NCI-H146 treated with DMSO at 0.1 percent for 48 hours (cell line): ENCODE measurements at regions not wholly inside any gene's neighbourhood (a gene's known extent, or its start where the extent isn't known, plus 50 kb on each side); places are given as distances from the start of the nearest gene placed in this dataset.

Source experiments
- DNase-seq: peaks from one replicate; lab custom pipeline; 2025; ENCODE audit not compliant: unreplicated experiment; lab: John Stamatoyannopoulos, UW

DNA sequence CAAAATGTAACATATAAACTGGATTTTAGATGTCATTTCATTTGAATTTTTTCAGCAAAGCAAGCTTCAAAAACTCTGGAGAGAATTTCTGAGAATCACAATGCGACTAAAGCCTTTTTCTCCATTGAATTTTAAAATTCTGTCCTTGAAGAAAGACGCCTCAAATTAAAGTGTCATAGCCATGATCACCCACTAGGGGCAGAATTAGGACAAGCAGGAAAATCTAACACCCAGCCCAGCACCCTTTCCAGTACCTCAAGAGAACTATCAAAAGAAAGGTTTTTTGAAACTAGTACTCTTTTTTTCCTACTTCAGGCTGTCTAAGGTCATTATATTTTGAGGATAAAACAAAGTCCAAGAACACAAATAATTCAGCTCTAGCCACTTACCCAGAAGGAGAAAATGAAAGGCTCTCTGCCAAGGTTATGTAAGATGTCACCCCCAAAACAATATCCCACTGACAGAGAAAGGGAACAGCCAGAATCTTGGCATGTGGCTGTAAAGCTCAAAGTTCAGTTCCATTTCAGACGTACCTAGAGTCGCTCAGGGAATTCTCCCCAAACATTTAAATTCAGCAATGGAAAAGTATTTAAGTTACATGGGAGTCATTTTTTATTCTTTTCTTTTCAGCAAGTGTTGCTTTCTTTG, 299.4 kb downstream of the SNX13 start:
- DNase-seq = no peak

DNA sequence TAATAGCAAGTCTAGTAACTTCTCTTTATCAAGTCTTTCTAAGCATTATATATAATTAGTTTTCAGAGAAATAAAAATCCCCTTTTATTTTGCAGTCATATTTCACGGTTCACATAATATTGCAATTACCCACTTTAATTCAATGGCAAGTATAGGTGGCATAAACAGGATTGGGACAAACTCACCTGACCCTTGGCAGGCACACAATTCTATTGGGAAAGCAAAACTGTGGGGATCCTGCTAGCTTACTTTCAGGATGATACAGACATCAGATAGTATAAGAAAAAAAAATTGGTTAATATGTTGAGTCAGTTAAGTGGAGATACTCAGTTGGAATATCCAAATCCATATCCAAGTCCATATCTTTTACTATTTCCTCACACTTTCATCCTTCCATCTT, 294.8 kb downstream of the SNX13 start:
- no peak for DNase-seq

DNA sequence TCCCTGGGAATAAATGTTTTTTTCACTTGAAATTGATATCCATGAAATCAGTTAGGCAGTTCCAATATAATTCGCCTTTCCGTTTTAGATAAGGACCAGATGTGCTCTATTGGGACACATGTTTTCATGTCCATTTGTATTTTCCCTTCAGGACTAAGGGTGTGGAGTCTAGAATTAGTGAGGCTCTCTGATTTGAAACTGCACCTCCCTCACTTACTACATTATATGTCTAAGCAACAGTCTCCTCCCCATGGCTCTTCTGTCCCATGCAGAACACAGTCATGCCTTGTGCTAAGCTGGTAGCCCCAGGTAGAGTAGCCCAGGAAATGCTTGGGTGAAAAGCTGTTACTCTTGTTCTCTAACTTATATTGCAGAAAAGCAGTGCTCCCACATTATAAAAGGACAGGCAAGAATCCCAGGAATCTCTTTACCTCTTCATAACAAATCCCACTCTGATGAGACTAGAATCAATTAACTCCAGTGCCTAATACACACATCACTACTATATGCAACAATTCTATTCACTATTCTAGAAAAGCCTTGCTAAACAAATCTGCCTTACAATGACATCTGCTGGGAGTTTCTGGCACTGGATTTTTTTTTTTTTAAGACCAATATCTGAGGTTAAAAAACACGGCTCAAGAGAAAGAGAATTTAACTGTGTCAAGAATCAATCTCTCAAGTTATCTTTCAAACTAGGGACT, 293.9 kb downstream of the SNX13 start:
- no peak for DNase-seq

DNA sequence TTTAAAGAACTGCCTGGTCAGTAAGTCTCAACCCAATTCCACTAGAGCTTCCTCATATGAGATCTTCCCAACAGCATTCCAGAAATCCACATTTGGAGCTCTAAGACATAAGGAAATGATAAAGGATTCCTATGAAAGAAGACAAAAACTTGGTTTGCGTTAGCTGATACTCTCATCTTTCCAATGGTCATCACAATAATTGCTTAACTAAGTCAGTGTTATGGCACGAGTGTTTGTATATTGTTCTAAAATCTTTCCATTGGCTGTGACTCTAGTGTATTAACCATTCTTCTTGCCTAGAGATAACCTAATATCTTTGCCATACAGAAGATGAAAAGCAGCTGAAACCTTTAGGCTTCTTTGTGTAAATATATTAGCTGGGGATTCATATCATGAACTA, 289.0 kb downstream of the SNX13 start:
- no peak for DNase-seq

DNA sequence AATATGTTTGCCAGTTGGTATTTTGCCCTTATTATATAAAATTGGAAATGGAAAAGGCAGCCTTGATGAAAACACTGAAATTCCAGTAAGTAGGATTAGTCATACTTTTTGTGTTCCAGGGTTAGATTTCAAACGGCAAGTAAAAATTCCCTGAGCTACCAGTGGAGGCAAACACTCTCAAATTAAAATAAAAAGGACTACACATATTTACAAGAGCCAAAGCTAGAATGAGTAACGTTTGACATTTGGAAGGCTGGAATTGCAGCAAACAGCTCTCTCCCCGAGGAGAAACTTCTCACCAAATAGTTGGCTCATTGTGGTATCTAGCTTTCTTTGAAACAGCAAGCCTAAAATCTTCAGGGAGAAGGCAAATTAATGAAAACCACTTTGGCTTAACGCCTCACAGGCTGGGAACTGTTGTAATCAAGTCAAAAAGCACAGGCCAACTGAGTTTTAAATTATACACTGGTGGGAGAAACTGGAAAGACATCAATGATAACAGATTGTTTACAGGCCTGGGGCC, 288.4 kb downstream of the SNX13 start:
- DNase-seq = no peak

DNA sequence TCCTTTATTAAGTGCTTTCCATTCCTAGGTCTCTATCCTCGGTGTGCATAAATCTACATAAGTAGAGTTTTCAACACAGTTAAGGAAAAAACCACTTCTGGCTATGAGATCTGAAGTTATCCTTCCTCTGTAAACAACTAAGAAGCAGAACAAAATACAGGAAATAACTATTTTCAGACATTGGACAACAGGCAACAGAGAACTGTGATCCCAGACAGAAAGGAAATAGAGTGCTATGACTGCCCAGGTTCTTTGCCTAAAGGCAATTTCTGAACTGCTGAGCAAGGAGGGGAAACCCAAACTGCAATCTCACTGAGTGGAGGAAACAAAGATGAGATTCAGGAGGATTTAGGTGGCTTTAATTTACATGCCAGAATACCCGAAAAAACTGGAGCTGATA, 285.4 kb downstream of the SNX13 start:
- no peak for DNase-seq

DNA sequence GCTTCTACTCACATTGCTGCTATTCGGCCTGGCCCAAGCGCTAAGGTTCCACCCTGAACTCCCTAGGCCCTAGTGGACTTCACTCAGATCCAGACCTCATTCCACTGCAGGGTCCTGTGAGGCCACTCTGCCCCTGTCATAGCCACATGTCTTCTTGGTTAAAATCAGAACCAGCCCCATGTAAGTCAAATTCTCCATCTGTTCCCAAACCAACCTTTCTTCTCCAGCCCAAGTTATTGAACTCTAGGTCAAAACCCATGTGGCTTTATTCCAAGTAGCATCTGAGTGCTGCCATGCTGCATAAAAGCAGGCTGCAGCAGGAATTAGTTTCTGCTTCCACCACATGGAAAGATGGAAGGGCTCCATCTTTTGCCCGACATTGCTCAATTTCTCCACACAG, 281.2 kb downstream of the SNX13 start:
- DNase-seq = no peak

DNA sequence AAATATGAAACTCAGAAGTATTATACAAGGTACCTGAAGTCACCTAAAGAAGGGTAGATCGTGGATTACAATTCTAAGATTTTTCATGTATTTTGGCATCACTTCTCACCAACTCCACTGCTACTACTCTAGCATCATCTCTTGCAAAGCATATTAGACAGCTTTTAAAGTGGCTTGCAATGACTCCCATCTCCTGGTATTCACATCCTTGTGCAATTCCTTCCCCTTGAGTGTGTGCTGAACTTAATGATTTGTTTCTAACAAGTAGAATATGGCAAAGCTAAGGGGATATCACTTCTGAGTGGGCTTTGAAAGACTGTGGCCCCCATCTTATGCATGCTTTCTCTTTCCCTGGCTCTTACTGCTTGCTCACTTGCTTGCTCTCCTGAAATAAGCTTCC, 280.2 kb downstream of the SNX13 start:
- no peak for DNase-seq

DNA sequence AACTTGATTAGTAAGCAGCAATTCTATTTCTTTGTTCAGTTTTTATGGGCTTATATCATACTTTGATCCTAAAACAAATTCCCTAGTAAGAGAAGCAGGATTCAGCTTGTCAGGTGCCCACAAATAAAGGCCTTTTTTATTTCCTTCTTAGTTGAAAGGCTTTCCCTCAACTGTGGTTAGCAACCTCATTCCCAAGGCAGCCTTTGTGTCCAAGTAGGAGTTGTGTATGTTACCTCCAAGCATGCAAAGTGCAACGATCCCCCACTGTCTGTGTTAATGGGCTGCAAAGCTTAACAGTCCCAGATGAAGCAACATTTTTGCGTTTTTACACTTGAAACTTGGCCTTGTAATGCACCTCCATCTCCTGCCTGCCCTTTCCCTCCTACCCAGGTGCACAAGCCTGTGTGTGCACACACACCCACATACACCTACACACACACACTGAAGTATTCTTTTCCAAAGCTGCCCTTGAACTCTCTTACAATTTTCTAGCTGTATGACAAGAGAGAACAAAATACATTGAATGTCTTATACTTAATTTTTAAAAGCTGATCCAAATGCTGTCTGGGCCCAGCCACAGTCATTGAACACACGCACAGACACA, 278.2 kb downstream of the SNX13 start:
- no peak for DNase-seq

DNA sequence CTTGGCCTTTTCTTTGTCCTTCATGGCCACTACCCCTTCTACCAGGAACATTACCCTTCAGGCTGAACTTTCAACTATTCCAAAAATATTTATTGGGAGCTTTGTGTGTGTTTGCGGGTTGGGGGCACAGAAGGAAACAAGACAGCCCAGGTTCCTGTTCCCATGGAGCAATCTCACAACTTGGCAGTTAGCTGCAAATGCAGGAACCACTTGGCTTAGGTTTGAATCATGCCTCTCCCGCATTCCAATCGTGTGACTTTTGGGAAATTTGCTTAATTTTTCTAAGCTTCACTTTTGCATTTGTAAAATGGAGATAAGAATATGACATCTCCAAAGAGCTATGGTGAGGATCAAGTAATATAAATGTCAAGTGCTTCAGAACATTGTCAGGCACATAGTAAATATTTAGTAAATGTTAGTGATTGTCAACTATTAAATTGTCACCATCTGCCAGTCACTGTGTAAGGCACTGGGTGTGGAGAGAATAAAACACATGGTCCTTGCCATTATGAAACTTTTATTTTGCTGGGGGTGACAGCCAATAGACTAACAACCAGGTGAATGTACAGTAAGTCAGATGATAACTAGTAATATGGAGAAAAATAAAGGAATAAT, 277.1 kb downstream of the SNX13 start:
- DNase-seq = no peak

DNA sequence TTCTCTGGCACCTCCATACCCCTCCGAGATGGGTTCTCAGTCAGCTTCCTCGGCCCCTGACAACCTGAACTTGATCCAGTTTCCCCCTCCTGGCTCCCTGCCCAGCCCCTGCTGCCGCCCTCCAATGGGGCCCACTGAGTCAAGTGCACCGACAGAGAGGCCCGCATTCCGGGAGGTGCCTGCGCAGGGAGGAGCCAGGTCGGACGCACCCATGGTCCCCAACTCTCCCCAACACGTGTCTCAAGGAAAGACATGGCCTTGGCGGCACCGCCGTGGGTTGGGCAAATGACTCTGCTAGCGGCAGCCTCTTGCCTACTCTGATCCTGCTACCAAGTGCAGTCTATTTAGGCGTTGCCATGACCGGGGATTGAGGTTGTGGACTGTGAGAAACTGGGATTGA, 275.3 kb downstream of the SNX13 start:
- no peak for DNase-seq

DNA sequence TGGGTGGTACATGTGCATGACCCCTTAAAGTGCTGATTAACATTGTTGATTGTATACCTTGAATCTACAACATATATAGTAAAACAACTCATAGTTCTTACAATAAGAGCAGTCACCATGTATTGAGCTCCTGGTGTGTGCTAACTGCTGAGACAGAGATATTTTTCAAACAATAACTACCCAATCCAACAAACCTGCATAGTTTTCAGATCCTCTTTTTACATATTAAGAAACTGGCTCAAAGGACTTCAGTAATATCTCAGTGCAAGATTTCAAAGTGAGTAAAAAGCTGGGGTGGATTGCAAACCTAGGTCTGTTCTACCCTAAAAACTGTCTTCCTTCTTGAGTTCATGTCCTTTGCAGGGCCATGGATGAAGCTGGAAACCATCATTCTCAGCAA, 272.2 kb downstream of the SNX13 start:
- DNase-seq = no peak

DNA sequence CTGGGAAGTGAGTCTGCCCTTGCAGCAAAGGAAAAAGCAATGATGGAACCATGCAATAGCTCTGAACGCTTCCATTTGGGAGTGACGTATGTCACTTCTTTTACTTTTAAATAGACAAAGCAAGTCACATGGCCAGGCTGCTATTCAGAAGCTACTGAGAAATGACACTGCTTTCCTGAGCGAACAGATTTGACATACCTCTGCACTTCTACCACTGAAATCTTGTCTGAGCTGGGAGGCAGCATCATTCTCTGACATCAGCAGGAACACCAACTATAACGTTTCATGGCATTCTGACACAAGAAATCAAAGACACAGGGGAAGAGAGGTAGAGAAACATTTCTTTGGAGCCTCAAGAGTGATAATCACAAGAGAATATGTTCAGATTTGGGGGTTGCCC, 271.1 kb downstream of the SNX13 start:
- no peak for DNase-seq

DNA sequence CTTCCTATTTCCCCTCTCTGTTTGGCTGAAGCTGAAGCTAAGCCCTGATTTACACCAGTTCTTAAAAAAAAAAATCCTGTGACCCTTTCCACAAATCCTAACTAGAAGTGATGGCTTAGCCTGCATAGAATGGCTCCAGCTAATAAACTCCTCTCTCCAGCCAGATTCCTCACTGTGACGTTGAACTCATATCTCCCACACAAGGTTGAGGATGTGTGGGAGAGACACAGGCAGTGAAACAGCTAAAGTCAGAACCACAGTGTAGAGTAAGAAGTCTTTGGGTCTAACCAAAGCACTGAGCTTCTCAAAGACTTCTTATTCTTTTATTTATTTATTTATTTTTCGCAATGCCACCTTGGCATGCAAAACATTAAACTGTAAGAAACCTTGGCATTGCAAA, 268.3 kb downstream of the SNX13 start:
- DNase-seq = no peak

DNA sequence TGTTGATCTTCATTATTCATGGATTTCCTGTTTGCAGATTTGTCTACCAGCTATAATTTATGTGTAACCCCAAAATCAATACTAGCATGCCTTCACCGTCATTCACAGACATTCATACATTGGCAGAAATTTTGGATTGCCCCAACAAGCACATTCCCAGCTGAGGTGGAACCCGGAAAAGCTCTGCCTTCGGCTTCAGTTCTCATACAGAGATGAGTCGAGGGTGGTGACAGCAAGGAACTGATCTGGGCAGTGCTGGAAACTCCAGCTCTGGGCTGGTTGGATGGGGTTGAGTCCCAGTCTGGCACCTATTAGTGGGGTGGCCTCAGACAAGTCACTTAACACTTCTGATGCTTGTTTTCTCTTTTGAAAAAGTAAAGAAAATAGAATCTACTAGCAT, 267.5 kb downstream of the SNX13 start:
- no peak for DNase-seq

DNA sequence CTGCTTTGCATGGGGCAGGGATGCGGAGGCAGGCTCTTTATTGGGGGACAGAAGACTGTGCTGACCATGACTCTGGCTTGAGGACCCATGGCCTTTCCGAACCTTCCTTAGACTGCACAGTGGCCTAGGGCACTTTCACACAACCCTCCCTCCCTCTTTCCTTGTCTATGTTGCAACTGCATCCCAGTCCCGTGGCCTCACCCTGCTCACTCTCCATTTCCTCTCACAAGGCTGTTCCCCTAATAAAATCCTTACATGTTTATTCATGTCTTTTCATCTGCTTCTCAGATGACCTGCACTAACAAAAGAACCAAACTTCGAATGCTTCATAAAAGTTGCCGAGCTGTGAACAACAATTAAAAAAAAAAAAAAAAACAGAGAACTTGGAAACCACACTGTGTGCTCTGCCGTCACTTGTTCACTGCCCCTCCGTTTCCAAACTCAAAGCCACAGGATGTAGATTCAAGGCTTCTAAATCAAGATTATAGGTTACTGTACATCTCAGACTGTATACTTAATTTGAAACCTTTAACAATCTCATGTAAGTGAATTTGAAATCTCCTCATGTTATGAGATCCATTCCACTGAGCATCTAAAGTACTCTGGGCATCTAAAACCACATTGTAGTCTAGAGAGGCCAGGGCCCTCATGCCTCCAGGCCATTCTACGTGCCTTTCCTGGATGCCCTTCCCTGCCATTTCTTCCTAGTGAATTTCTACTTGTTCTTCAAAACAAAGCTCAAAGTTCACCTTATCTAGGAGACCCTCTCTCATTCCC, 265.9 kb downstream of the SNX13 start:
- DNase-seq = no peak

DNA sequence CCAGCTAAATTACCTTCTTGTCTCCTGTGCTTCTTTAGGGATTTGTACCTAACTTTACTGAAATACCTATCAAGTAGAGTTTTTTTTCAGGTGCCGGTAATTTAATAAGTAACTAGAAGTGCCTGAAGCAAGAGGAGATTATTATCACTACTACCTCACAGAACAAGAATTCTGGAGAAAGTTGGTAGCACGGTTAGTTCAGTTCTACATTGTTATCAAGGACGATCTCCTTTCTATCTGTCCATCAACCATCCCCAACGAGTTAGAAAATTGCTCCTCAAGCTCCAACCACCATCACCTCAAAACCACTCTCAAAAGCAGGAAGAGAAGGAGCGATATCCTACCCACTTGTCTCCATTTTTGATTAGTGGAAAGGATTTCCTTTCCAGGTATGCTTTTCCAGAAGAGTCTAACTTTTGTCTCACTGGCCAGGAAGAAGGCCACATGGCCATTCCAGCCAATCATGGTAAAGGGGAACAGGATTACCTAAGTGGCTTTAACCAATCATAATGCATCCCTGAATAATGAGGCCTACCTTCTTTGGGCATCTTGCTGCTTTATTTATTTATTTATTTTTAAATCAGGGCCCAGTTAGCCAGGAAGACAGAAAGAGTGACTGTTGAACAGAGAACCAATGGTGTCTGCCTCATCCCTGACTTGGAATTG, 265.2 kb downstream of the SNX13 start:
- DNase-seq = no peak

DNA sequence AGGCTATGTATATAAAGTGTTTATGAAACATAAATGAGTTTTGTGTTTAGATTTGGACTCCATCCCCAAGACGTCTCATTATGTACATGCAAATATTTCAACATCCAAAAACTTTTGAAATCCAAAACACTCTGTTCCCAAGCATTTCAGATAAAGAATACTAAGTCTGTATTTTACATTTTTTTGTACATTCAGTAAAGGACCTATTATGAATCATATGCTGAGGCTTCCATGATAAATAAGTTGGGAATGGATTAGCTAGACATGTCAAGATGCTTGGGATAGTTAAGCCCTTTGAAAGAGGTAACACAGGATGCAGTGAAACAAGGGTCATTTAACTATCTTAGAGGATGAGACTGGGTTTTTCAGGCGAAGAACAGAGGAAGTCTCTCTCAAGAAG, 262.9 kb downstream of the SNX13 start:
- DNase-seq = no peak

DNA sequence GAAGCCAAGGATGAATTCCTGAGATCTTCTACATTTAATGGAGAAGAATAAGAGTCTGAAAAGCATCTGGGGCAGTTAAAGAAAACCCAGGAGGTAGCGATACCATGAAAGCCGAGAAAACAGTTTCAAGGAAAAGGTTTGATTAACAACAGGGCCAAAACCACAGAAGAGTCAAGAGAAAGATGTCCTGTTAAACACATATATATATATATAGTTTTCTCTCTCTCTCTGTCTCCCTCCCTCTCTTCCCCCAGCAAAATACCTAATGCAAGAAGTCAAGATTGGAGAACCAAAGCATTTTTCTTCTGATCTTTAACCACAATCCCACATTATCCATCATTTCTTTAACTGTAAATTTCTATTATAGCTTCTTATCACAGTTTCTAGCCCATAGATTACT, 261.4 kb downstream of the SNX13 start:
- DNase-seq = no peak

DNA sequence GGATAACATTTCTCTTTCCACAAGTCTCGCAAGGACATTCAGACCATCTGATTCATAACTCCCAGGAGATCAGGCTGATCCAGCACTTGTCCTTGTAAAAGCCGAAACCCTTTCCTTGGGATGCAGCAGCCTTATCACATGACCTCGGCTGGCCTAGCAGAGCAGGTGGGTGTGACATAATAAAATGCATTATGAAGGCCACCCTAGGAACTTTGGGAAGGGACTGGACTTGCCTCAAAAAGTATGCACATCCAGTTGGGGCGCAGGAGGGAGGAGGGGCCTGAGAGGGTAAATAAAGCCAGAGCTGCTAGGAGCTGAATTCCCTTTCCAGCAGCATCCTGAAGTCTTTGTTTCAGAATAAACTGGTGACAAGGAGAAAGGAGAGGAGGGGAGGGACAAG, 260.8 kb downstream of the SNX13 start:
- no peak for DNase-seq

DNA sequence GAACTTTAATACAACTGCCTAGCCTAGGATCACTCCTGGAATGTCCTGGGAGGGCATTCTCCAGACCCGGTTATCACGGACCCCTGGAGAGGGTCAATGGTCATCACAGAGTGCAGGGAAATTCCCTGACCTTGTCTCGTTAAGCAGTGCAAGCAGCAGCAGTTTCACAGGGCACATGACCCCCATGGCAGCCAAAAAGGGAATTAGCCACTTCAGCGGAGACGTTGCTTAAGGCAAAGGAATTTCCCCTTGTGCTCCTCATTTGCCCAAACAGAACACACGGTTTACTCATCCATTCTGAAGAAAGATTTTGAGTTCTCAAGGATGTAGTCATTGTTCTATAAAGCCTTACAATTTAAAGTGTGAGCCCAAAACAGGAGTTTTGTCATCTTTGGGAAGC, 260.3 kb downstream of the SNX13 start:
- no peak for DNase-seq
